K562 (cell line): ENCODE measurements at regions not wholly inside any gene's neighbourhood (a gene's known extent, or its start where the extent isn't known, plus 50 kb on each side); places are given as distances from the start of the nearest gene placed in this dataset.

Experiments used
- ATAC-seq: fragments of 200-7000 bp; cut with Tn5 transposase; 3 replicates; pipeline ENCODE4 v1.9.1; 2020; ENCODE audit warnings: moderate library complexity
- BruUV-seq: library from RNA; stranded (reverse); fragments of 400-500 nt; replicated peaks from 2 replicates; lab custom pipeline; 2021; lab: Mats Ljungman, UMichigan
- CTCF ChIA-PET: fragments of 300-600 bp; formaldehyde crosslinking; extraction: SDS; loops from one replicate; lab custom pipeline; 2021; ENCODE audit warnings: low intra/inter-chr PET ratio; lab: Yijun Ruan, JAX
- POLR2A ChIA-PET: fragments of 300-600, 350-650 bp; sonication (Branson Sonifier 250); formaldehyde crosslinking; extraction: SDS; loops from one replicate; lab custom pipeline; 2021; ENCODE audit warnings: antibody characterized with exemption, inconsistent platforms; lab: Yijun Ruan, JAX
- DNase-seq, 4 experiments: peaks; one replicate each; pipeline versions ENCODE4 v3.0.0 to v3.0.0-alpha.2; 2011 to 2018; ENCODE audit warnings: low spot score in 3 of 4, mixed read lengths in 3 of 4; ENCODE audit errors: extremely low read depth in 1 of 4
- FAIRE-seq: peaks from 2 replicates; lab custom pipeline; 2011; peaks lifted over from hg19 to GRCh38; lab: Jason Lieb, UNC
- H2AFZ ChIP-seq: 2 replicates; pipeline ENCODE4 v1.6.0; 2011; ENCODE audit warnings: low read depth, low read length, control low read depth, inconsistent platforms
- H3K27ac ChIP-seq: fragments of 200-600 bp; 3 replicates; pipeline ENCODE4 v1.8.0; 2011; ENCODE audit warnings: low read depth, mild to moderate bottlenecking, control low read depth, inconsistent platforms, low read length, moderate library complexity, mixed read lengths; ENCODE audit errors: extremely low read depth
- H3K27me3 ChIP-seq, 2 experiments: fragments of 300-600 bp in 1 of 2; 2 replicates in 1 of 2; 3 replicates in 1 of 2; pipeline versions ENCODE4 v1.6.0 to v1.8.0; 2011; ENCODE audit warnings: inconsistent platforms in 2 of 2, low read length in 2 of 2, mild to moderate bottlenecking in 1 of 2, mixed read lengths in 1 of 2, moderate library complexity in 1 of 2; ENCODE audit not compliant: control insufficient read depth in 2 of 2, insufficient read depth in 2 of 2
- H3K36me3 ChIP-seq: fragments of 300-600 bp; 3 replicates; pipeline ENCODE4 v1.8.0; 2011; ENCODE audit warnings: mild to moderate bottlenecking, low read length, inconsistent platforms; ENCODE audit not compliant: control insufficient read depth, insufficient read depth
- H3K4me1 ChIP-seq, 2 experiments: fragments of 200-600 bp in 1 of 2; replicated peaks in 1 of 2; 2 replicates in 1 of 2; 3 replicates in 1 of 2; pipeline versions ENCODE4 v1.5.1 to v1.8.0; 2011; ENCODE audit warnings: inconsistent platforms in 2 of 2, low read length in 2 of 2, mild to moderate bottlenecking in 1 of 2, mixed read lengths in 1 of 2, moderate library complexity in 1 of 2; ENCODE audit not compliant: control insufficient read depth in 2 of 2, insufficient read depth in 2 of 2
- H3K4me2 ChIP-seq: 2 replicates; pipeline ENCODE4 v1.6.1; 2011; ENCODE audit warnings: low read length, control low read depth, inconsistent platforms, mixed read lengths; ENCODE audit not compliant: insufficient read depth
- H3K4me3 ChIP-seq: fragments of 200-600 bp; sonication (generic), shearing (Covaris generic); 2 replicates; pipeline ENCODE4 v1.5.1; 2016; ENCODE audit warnings: control low read depth, inconsistent platforms
- H3K79me2 ChIP-seq: fragments of 200-600 bp; 3 replicates; pipeline ENCODE4 v1.8.0; 2011; ENCODE audit warnings: low read length, inconsistent platforms; ENCODE audit not compliant: control insufficient read depth, insufficient read depth
- H3K9ac ChIP-seq, 2 experiments: 2 replicates each; pipeline versions ENCODE4 v1.6.0 to v1.6.1; 2011; ENCODE audit warnings: low read depth in 2 of 2, low read length in 2 of 2, control low read depth in 1 of 2, inconsistent platforms in 1 of 2, mild to moderate bottlenecking in 1 of 2, mixed read lengths in 1 of 2; ENCODE audit not compliant: insufficient read depth in 1 of 2
- H3K9me1 ChIP-seq: one replicate; pipeline ENCODE4 v1.6.0; 2011; ENCODE audit warnings: inconsistent platforms, mild to moderate bottlenecking, low read length, moderate library complexity; ENCODE audit not compliant: control insufficient read depth, insufficient read depth
- H3K9me3 ChIP-seq: replicated peaks from 2 replicates; pipeline ENCODE4 v1.5.1; 2011; ENCODE audit warnings: low read depth, low read length, inconsistent platforms; ENCODE audit not compliant: control insufficient read depth, insufficient read depth
- H4K20me1 ChIP-seq: replicated peaks from 2 replicates; pipeline ENCODE4 v1.6.1; 2011; ENCODE audit warnings: low read length, inconsistent platforms, mixed read lengths; ENCODE audit not compliant: control insufficient read depth, insufficient read depth
- BDP1 ChIP-seq: IDR thresholded peaks from 3 replicates; pipeline ENCODE4 v1.6.1; 2011; ENCODE audit not compliant: insufficient read length, insufficient read depth
- DPF2 ChIP-seq: fragments of 450-650 bp; IDR thresholded peaks from 2 replicates; pipeline ENCODE4 v1.6.1; 2016
- ELF4 ChIP-seq: fragments of 450-650 bp; formaldehyde crosslinking; IDR thresholded peaks from 2 replicates; pipeline ENCODE4 v1.4.0; 2022; ENCODE audit warnings: missing genetic modification characterization
- ETV1 ChIP-seq: fragments of 450-650 bp; conservative IDR thresholded peaks from 2 replicates; pipeline ENCODE4 v1.6.1; 2016; ENCODE audit warnings: missing genetic modification characterization, control low read depth, low read depth, missing compliant biosample characterization
- EZH2 ChIP-seq: IDR thresholded peaks from 2 replicates; pipeline ENCODE4 v1.6.1; 2012; ENCODE audit warnings: low read depth, mild to moderate bottlenecking, inconsistent platforms, low read length, borderline replicate concordance
- FOXJ2 ChIP-seq: fragments of 200-800 bp; sonication (Bioruptor generic); IDR thresholded peaks from 2 replicates; pipeline ENCODE4 v1.6.1; 2016; ENCODE audit warnings: missing genetic modification characterization, missing compliant biosample characterization
- HINFP ChIP-seq: fragments of 450-650 bp; conservative IDR thresholded peaks from 2 replicates; pipeline ENCODE4 v1.6.1; 2016; ENCODE audit warnings: missing genetic modification characterization, low read depth, mild to moderate bottlenecking, control low read depth, missing compliant biosample characterization
- HMGXB4 ChIP-seq: sonication (generic); formaldehyde crosslinking; IDR thresholded peaks from 2 replicates; pipeline ENCODE4 v1.8.1; 2023; ENCODE audit warnings: mild to moderate bottlenecking, missing genetic modification reagents
- HOMEZ ChIP-seq: fragments of 250-450 bp; sonication (Bioruptor Pico); IDR thresholded peaks from 2 replicates; pipeline ENCODE4 v1.4.0; 2020; ENCODE audit warnings: mild to moderate bottlenecking, moderate library complexity
- KAT2B ChIP-seq: IDR thresholded peaks from one replicate; pipeline ENCODE4 v1.6.1; 2012; ENCODE audit warnings: low read depth, mild to moderate bottlenecking, control low read depth, inconsistent platforms, low read length, moderate library complexity
- SREBF2 ChIP-seq: sonication (generic); formaldehyde crosslinking; IDR thresholded peaks from 2 replicates; pipeline ENCODE4 v1.4.0; 2020; ENCODE audit warnings: mild to moderate bottlenecking, missing genetic modification reagents
- WGBS: fragments of 100-300 bp; shearing (Covaris generic); methylation state at CpG from one replicate; pipeline ENCODE4 v1.1.6; 2016; ENCODE audit warnings: low coverage, mixed read lengths; ENCODE audit not compliant: insufficient coverage; ENCODE audit errors: missing lambda C conversion rate; 5-methylcytosine and 5-hydroxymethylcytosine counted together
- in situ Hi-C: fragments of 300-500 bp; cut with MboI; formaldehyde crosslinking; loops from 4 replicates; pipeline ENCODE4 v1.15.0; 2018; ENCODE audit warnings: inconsistent platforms, mixed read lengths
- intact Hi-C: fragments of 100-400 bp; cut with micrococcal nuclease; formaldehyde crosslinking; loops from 2 replicates; pipeline ENCODE4 v1.14.2; 2022

- in situ Hi-C loops: no loop called here
- WGBS: 2% methylated on average over 6 of the region's 6 CpGs
Observed at GRCh38 chr21:41675574-41675973, 91.3 kb downstream of the RIPK4 start.

More at GRCh38 chr21:41675574-41675973, 91.3 kb downstream of the RIPK4 start:
- intact Hi-C loops: no loop called here
- FAIRE-seq (no peak), ATAC-seq (no peak), DNase-seq (no peak)
- Histone ChIP-seq H4K20me1 (0 out of 2 replicates have a peak, but pooled peaks cover 3% of the 10 kb centered on the region), H3K9me3 (no peaks in the 10 kb centered on the region), H3K9ac (no peak overlapping the region), H3K27me3 (peaks cover 26 to 49% of the 10 kb centered on the region in 2 experiments), H3K27ac (no peak overlapping the region), H3K36me3 (no peaks in the 10 kb centered on the region), H3K9me1 (no peaks in the 10 kb centered on the region), H2AFZ (no peak overlapping the region), H3K79me2 (no peaks in the 10 kb centered on the region), H3K4me2 (no peak overlapping the region), H3K4me1 (peaks cover 0 to 16% of the 10 kb centered on the region in 2 experiments; a peak in 4 of 5 replicates), H3K4me3 (no peak overlapping the region)
- no TSS peak for BruUV-seq
- ChIA-PET CTCF (interaction anchor here (0.6 kb wide), 1 partner anchor 554 kb away, joined by 3 read pairs; no protein-coding TSS in a partner anchor), POLR2A (no interaction called here)
- no peak for TF ChIP-seq ETV1 (tag)
- TF ChIP-seq EZH2: no peak
- no peak for TF ChIP-seq HMGXB4 (CRISPR knock-in tag)
- no peak for TF ChIP-seq HOMEZ (CRISPR knock-in tag)
- TF ChIP-seq KAT2B: no peak
- no peak for TF ChIP-seq HINFP
- no peak for TF ChIP-seq ELF4
- no peak for TF ChIP-seq SREBF2
- TF ChIP-seq BDP1: no peak
- no peak for TF ChIP-seq FOXJ2 (tag)
- TF ChIP-seq DPF2: no peak
